ENCODE measurements at regions not wholly inside any gene's neighbourhood (a gene's known extent, or its start where the extent isn't known, plus 50 kb on each side); places are given as distances from the start of the nearest gene placed in this dataset.

DNA sequence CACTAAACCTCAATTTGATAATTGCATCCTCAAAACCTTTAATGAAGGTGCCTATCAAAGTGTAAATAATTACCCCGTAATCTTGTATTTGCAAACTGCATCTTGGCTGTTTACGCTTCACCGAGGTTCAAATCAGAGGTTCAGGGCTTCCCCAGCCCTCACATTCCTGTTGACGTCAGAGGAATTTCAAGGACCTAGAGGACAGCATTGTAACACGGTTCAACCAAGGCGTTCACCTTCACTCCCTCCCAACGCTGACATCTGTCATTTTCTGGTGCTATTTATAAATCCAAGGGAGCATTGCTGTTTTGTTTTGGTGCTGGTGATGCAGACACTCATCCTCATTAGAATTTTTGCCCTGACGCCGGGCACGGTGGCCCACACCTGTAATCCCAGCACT lies 691.6 kb upstream of the RBFOX1 start:
- H3K4me3 ChIP-seq (ENCODE audit: low read length): no peak overlapping the region
- no peak for DNase-seq (ENCODE audit: low read depth)
- TF ChIP-seq, protein P1, sequence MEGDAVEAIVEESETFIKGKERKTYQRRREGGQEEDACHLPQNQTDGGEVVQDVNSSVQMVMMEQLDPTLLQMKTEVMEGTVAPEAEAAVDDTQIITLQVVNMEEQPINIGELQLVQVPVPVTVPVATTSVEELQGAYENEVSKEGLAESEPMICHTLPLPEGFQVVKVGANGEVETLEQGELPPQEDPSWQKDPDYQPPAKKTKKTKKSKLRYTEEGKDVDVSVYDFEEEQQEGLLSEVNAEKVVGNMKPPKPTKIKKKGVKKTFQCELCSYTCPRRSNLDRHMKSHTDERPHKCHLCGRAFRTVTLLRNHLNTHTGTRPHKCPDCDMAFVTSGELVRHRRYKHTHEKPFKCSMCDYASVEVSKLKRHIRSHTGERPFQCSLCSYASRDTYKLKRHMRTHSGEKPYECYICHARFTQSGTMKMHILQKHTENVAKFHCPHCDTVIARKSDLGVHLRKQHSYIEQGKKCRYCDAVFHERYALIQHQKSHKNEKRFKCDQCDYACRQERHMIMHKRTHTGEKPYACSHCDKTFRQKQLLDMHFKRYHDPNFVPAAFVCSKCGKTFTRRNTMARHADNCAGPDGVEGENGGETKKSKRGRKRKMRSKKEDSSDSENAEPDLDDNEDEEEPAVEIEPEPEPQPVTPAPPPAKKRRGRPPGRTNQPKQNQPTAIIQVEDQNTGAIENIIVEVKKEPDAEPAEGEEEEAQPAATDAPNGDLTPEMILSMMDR (IDR thresholded peaks at IDR 0.05; ENCODE audit: insufficient read depth, low read depth, low read length, missing control alignments): no peak

DNA sequence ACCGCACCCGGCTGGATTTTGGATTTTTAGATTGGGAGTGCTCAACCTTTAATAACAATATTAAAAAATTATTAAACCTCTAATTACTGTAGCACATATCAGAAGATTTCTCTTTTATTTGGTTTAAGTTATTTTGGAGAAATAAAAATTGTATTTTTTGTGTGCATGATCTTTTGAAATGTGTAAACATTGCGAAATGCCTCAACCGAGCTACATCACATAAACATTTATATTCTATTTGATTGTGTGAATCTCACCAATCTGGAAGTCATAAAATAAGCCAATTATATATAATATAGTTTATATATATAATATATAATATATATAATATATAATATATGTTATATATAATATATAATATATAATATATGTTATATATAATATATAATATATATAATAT lies 696.2 kb upstream of the RBFOX1 start:
- H3K4me3 ChIP-seq (ENCODE audit: low read length): no peak overlapping the region
- no peak for DNase-seq (ENCODE audit: low read depth)
- TF ChIP-seq, protein P1 (IDR thresholded peaks at IDR 0.05; ENCODE audit: insufficient read depth, low read depth, low read length, missing control alignments): no peak

DNA sequence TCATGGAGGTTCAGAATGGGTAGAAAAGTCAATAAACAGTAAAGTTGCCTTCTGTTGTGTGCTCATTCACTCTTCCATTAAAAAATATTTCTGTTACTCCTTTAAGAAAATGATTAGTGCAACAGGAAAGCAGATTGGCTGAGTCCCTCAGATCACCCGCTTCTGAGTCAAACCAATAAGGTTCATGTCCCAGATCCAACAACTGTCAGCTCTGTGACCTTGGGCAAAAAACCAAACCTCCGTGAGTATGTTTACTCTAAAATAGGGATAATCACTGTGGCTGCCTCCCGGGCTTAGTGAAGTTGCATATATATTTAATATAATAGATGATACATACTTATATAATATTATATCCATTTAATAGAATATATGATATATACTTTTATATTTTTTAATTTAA lies 698.5 kb upstream of the RBFOX1 start:
- H3K4me3 ChIP-seq (ENCODE audit: low read length): no peak overlapping the region
- no peak for DNase-seq (ENCODE audit: low read depth)
- TF ChIP-seq, protein P1 (IDR thresholded peaks at IDR 0.05; ENCODE audit: insufficient read depth, low read depth, low read length, missing control alignments): no peak

DNA sequence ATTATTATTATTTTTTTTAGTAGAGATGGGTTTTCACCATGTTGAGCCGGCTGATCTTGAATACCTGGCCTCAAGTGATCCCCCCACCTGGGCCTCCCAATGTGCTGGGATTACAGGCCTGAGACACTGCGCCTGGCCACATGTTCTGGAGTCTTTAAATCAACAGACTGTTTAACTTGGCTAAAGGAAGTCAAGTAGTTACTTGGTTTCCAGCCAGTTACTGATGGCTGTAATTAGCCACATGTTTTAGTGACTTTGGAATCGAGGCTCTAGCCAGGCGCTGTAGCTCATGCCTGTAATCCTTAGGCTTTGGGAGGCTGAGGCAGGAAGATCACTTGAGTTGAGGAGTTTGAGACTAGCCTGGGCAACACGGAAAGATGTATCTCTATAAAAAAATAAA lies 699.2 kb upstream of the RBFOX1 start:
- H3K4me3 ChIP-seq (ENCODE audit: low read length): no peak overlapping the region
- TF ChIP-seq, protein P1 (IDR thresholded peaks at IDR 0.05; ENCODE audit: insufficient read depth, low read depth, low read length, missing control alignments): no peak

DNA sequence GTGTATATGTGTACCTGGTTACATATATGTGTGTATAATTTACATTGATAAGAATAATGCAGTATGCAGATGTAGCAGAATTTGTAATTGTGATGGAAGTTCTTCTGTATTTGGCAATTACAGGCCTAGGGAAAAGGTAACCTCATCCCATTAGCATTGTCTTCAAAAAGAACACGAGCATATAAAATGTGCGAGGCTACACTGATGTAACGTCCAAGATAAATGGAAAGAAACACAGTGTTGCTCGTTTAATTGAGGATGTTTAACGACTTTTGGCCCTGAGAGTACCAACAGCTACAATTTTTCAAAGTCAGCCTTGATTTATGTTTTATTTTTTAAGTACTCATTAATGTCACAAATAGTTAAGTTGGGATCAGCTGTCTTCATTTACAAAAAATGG lies 703.5 kb upstream of the RBFOX1 start:
- TF ChIP-seq, protein P1 (IDR thresholded peaks at IDR 0.05; ENCODE audit: insufficient read depth, low read depth, low read length, missing control alignments): no peak
- no peak for DNase-seq (ENCODE audit: low read depth)
- no peak overlapping the region for H3K4me3 ChIP-seq (ENCODE audit: low read length)

More for the DNA sequence above, 699.2 kb upstream of the RBFOX1 start:
- no peak for DNase-seq (ENCODE audit: low read depth)

DNA sequence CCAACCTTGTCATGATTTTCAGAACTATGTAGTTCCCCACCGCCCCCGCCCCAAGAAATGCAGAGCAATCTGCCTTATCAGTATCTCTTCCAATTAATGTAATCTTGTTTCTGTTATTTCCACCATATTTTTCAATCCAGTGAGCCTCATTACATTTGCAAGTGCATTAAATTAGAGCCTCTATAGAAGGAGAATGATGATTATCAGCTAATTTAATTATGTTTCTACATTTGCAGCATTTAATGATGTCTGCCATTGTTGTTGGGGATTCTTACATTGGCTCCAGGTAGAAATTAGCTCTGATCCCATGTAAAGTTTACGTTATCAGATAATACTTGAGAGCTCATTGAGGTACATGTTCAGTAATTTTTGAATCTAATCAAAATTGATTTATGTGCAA lies 707.0 kb upstream of the RBFOX1 start:
- TF ChIP-seq, protein P1 (IDR thresholded peaks at IDR 0.05; ENCODE audit: insufficient read depth, low read depth, low read length, missing control alignments): no peak
- H3K4me3 ChIP-seq (ENCODE audit: low read length): no peak overlapping the region
- DNase-seq (ENCODE audit: low read depth): no peak

DNA sequence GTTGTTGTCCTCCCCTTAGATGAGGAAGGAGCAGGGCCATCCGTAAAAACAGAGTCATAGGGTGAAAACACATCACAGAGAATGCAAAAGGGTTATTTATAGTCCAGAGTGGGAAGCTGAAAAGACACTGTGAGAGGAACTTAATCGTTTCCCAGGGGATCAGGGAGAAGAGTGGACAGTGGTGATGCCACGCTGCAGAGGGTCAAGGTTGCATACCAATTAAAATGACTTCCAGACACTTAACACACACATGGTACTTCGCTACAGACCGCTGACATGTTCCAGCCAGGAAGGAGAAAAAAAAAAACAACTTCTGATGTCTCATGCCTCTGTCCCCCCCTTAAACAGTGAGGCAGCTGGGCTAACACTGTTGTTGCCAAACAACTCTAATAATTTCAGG lies 713.8 kb upstream of the RBFOX1 start:
- DNase-seq (ENCODE audit: low read depth): no peak
- TF ChIP-seq, protein P1 (IDR thresholded peaks at IDR 0.05; ENCODE audit: insufficient read depth, low read depth, low read length, missing control alignments): no peak
- no peak overlapping the region for H3K4me3 ChIP-seq (ENCODE audit: low read length)

All from epithelial cell of esophagus (primary cell).